IgD-negative memory B cell (primary cell): ENCODE measurements at regions not wholly inside any gene's neighbourhood (a gene's known extent, or its start where the extent isn't known, plus 50 kb on each side); places are given as distances from the start of the nearest gene placed in this dataset.
A peak's percentile ranks its signal among the peaks of the same experiment; 100 is the strongest.

Experiments used
- H3K27ac Mint-ChIP-seq, 3 donors: one replicate each; pipeline ENCODE4 v1.8.0; 2020 to 2022; ENCODE audit warnings: mild to moderate bottlenecking in 3 of 3, mixed read lengths in 3 of 3, moderate library complexity in 1 of 3
- H3K27me3 Mint-ChIP-seq: one replicate; pipeline ENCODE4 v1.8.0; 2021; ENCODE audit warnings: mixed read lengths
- H3K36me3 Mint-ChIP-seq: one replicate; pipeline ENCODE4 v1.8.0; 2020; ENCODE audit warnings: mild to moderate bottlenecking, mixed read lengths
- H3K4me1 Mint-ChIP-seq, 3 donors: one replicate each; pipeline ENCODE4 v1.8.0; 2020 to 2022; ENCODE audit warnings: mixed read lengths in 3 of 3, mild to moderate bottlenecking in 1 of 3
- H3K4me3 Mint-ChIP-seq, 4 donors: one replicate each; pipeline ENCODE4 v1.8.0; 2020 to 2022; ENCODE audit warnings: mild to moderate bottlenecking in 4 of 4, mixed read lengths in 4 of 4, moderate library complexity in 3 of 4
- H3K9me3 Mint-ChIP-seq, 3 donors: one replicate each; pipeline ENCODE4 v1.8.0; 2020 to 2021; ENCODE audit warnings: mixed read lengths in 3 of 3, mild to moderate bottlenecking in 1 of 3

DNA sequence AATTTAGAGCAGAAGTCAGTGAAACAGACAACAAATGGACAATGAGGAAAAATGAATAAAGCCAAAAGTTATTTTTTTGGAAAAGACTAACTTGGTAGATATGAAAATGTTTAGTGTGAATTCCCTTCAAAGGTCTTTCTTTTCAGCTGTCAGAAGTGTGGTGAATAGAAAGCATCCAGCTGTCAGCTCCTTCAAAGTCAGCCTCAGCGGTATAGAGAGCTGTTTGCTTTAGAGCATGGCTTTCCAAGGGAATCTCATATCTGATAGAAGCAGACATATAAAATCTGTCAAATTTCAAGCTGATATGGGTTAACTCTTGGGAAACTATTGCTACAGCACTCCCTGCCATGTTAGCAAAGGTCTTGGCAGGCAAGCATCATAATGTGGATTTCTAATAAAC, 309.3 kb downstream of the CASP12 start:
- Mint-ChIP-seq H3K4me1 (no peaks in the 10 kb centered on the region), H3K4me3 (no peak overlapping the region), H3K27ac (no peak overlapping the region), H3K36me3 (no peaks in the 10 kb centered on the region), H3K27me3 (peaks cover 5% of the 10 kb centered on the region), H3K9me3 (no peaks in the 10 kb centered on the region)

GRCh38 chr11:104588446-104588845, 309.8 kb downstream of the CASP12 start:
- H3K27me3 Mint-ChIP-seq = peaks cover 6% of the 10 kb centered on the region
- no peak overlapping the region for H3K27ac Mint-ChIP-seq
- no peaks in the 10 kb centered on the region for H3K4me1 Mint-ChIP-seq
- H3K9me3 Mint-ChIP-seq = no peaks in the 10 kb centered on the region
- no peaks in the 10 kb centered on the region for H3K36me3 Mint-ChIP-seq
- no peak overlapping the region for H3K4me3 Mint-ChIP-seq

GRCh38 chr11:104584823-104585222, 313.4 kb downstream of the CASP12 start:
- no peaks in the 10 kb centered on the region for H3K9me3 Mint-ChIP-seq
- H3K4me3 Mint-ChIP-seq = no peak overlapping the region
- peaks cover 2% of the 10 kb centered on the region for H3K36me3 Mint-ChIP-seq
- H3K4me1 Mint-ChIP-seq = peaks cover 0 to 2% (median 0%) of the 10 kb centered on the region in 3 donors
- H3K27ac Mint-ChIP-seq = peak overlapping the region in 1 of 3 donors; percentile 71
- H3K27me3 Mint-ChIP-seq = peaks cover 7% of the 10 kb centered on the region

- H3K27ac Mint-ChIP-seq = no peak overlapping the region
- H3K27me3 Mint-ChIP-seq = peaks cover 7% of the 10 kb centered on the region
- no peaks in the 10 kb centered on the region for H3K9me3 Mint-ChIP-seq
- peaks cover 2% of the 10 kb centered on the region for H3K36me3 Mint-ChIP-seq
- H3K4me3 Mint-ChIP-seq = no peak overlapping the region
- H3K4me1 Mint-ChIP-seq = peaks cover 0 to 2% (median 0%) of the 10 kb centered on the region in 3 donors
Measured at GRCh38 chr11:104583857-104584256, 314.4 kb downstream of the CASP12 start.

- H3K27ac Mint-ChIP-seq = no peak overlapping the region
- H3K4me1 Mint-ChIP-seq = peaks cover 0 to 2% (median 0%) of the 10 kb centered on the region in 3 donors
- no peak overlapping the region for H3K4me3 Mint-ChIP-seq
- peaks cover 0 to 2% (median 0%) of the 10 kb centered on the region in 3 donors for H3K9me3 Mint-ChIP-seq
- peaks cover 2% of the 10 kb centered on the region for H3K36me3 Mint-ChIP-seq
- H3K27me3 Mint-ChIP-seq = peaks cover 7% of the 10 kb centered on the region
Measured at GRCh38 chr11:104582431-104582830, 315.8 kb downstream of the CASP12 start.

GRCh38 chr11:104581246-104581980, 316.8 kb downstream of the CASP12 start:
- H3K4me1 Mint-ChIP-seq = peaks cover 0 to 2% (median 0%) of the 10 kb centered on the region in 3 donors
- peaks cover 2% of the 10 kb centered on the region for H3K36me3 Mint-ChIP-seq
- peaks cover 0 to 2% (median 0%) of the 10 kb centered on the region in 3 donors for H3K9me3 Mint-ChIP-seq
- H3K4me3 Mint-ChIP-seq = no peak overlapping the region
- H3K27ac Mint-ChIP-seq = no peak overlapping the region
- peaks cover 7% of the 10 kb centered on the region for H3K27me3 Mint-ChIP-seq

DNA sequence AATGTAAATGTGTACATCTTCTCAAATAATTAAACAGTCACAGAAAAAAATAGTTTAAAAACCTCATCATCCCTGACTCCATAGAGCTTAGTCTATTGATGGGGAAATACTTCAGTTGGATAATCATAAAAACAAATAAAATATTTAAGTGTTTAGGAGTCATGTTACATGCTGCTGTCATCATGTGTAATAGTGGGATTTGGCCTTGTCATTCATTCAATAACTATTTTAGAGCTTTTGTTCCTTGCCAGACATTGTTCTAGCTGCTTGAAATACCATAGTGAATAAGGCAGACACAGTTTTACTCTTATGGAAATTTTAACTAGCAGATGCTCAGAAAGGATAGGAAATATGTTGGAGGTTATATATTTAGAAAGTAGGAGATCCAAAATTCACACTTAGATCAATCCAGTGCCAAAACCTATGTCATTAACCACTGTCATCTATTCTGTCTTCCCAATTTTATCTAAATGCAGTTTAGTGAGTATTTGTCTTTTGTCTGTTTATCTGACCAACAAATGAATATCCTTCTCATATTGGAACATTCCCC, 324.7 kb downstream of the CASP12 start:
- no peak overlapping the region for H3K4me3 Mint-ChIP-seq
- no peaks in the 10 kb centered on the region for H3K4me1 Mint-ChIP-seq
- H3K9me3 Mint-ChIP-seq = peaks cover 4 to 6% (median 6%) of the 10 kb centered on the region in 3 donors
- H3K27ac Mint-ChIP-seq = no peak overlapping the region
- H3K27me3 Mint-ChIP-seq = no peaks in the 10 kb centered on the region
- H3K36me3 Mint-ChIP-seq = no peaks in the 10 kb centered on the region

GRCh38 chr11:104572279-104572678, 326.0 kb downstream of the CASP12 start:
- Mint-ChIP-seq H3K36me3 (no peaks in the 10 kb centered on the region), H3K4me1 (no peaks in the 10 kb centered on the region), H3K27me3 (no peaks in the 10 kb centered on the region), H3K9me3 (peaks cover 4 to 6% (median 4%) of the 10 kb centered on the region in 3 donors), H3K4me3 (no peak overlapping the region), H3K27ac (no peak overlapping the region)

DNA sequence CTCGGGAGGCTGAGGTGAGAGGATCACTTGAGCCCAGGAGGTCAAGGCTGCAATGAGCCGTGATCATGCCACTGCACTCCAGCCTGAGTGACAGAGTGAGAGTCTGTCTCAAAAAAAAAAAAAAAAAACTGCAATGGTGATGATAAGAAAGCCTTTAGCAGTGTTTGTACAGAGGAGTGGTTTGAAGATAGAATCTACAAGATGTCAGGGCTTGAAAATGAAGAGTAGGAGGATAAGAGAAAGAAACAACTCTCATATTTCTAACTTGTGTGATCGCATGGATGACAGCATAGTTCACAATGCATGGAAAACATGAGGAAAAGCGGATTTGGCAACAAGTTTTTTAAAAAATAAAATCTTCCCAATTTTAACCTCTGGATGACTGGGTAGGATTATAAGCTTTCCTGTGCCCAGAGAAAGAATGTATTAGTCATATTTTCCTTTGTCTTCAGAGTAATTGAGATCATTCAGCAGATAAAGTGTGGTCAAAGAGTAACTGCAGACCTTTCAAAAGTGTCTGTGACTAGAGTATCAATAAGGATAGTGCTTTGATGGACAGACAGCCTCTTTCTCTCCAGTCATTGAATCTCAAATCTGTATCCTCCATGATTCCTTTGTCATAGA, 328.1 kb downstream of the CASP12 start:
- Mint-ChIP-seq H3K9me3 (peaks cover 1 to 6% (median 6%) of the 10 kb centered on the region in 3 donors), H3K4me1 (no peaks in the 10 kb centered on the region)

DNA sequence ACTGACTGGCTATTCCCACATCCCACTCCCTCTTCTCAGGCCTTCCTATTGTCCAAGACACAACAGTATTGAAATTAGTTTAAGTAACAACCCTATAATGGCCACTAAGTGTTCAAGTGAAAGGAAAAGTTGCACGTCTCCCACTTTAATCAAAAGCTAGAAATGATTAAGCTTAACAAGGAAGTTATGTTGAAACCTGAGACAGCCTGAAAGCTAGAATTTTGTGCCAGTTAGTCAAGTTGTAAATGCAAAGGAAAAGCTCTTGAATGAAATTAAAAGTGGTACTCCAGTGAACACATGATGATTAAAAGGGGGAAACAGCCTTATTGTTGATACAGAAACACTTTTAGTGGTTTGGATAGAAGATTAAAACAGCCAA, 332.7 kb downstream of the CASP12 start:
- no peak overlapping the region for H3K27ac Mint-ChIP-seq
- H3K27me3 Mint-ChIP-seq = no peaks in the 10 kb centered on the region
- no peak overlapping the region for H3K4me3 Mint-ChIP-seq
- no peaks in the 10 kb centered on the region for H3K4me1 Mint-ChIP-seq
- no peaks in the 10 kb centered on the region for H3K36me3 Mint-ChIP-seq
- H3K9me3 Mint-ChIP-seq = peaks cover 0 to 3% (median 0%) of the 10 kb centered on the region in 3 donors

More for the DNA sequence above, 328.1 kb downstream of the CASP12 start:
- Mint-ChIP-seq H3K27me3 (no peaks in the 10 kb centered on the region), H3K27ac (no peak overlapping the region), H3K4me3 (no peak overlapping the region), H3K36me3 (no peaks in the 10 kb centered on the region)

DNA sequence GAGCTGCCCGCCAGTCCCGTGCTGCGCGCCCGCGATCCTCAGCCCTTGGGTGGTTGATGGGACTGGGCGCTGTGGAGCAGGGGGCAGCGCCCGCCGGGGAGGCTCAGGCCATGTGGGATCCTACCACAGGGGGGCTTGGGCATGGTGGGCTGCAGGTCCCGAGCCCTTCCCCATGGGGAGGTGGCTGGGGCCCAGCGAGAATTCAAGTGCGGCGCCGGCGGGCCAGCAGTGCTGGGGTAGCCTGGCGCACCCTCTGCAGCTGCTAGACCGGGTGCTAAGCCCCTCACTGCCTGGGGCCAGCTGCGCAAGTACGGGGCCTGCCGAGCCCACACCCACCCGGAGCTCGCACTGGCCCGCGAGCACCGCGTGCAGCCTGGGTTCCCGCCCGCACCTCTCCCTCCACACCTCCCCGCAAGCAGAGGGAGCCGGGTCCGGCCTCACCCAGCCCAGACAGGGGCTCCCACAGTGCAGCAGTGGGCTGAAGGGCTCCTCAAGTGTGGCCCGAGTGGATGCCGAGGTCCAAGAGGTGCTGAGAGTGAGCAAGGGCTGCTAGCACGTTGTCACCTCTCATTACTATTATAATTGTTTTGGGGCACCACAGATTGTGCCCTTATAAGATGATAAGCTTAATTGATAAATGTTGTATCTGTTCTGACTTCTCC, 333.2 kb downstream of the CASP12 start:
- Mint-ChIP-seq H3K4me1 (no peaks in the 10 kb centered on the region), H3K4me3 (no peak overlapping the region), H3K27me3 (no peaks in the 10 kb centered on the region), H3K27ac (no peak overlapping the region), H3K36me3 (no peaks in the 10 kb centered on the region), H3K9me3 (peaks cover 0 to 3% (median 0%) of the 10 kb centered on the region in 3 donors)

DNA sequence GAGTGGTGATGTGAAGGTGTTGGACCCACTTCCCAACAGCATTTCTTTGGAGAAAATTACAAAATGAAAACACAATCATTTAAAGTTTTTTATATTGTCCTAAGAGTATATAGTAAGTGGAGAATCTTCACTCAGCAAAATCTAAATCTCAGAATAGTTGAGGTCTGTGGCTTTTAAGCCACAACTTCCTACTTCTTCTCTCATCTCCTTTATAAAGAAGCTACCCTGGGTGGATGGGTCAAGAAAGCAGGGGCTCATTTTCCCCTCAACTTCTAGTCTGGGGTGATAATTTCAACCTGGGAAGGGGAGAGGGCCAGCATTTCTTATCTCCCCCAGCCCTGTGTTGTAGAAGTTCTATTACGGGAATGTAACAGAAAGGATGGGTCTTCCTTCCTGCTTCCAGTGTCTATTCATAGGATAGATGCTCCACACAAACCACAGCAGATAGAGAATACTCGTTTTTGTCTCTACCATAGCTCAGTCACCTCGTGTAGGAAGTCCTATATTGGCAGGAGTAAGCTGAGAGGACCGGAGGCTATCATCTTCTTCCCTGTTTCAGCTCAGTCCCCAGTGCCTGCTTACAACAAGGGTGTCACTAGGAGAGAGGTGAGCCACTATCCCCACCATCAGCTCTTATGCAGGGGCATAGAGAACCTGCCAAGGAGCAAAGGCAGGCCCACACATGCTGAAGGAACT, 341.5 kb downstream of the CASP12 start:
- no peaks in the 10 kb centered on the region for H3K9me3 Mint-ChIP-seq
- peaks cover 3% of the 10 kb centered on the region for H3K36me3 Mint-ChIP-seq
- H3K4me3 Mint-ChIP-seq = no peak overlapping the region
- H3K4me1 Mint-ChIP-seq = no peaks in the 10 kb centered on the region
- H3K27me3 Mint-ChIP-seq = peaks cover 5% of the 10 kb centered on the region
- H3K27ac Mint-ChIP-seq = no peak overlapping the region

- Mint-ChIP-seq H3K27ac (no peak overlapping the region), H3K4me1 (no peaks in the 10 kb centered on the region), H3K4me3 (no peak overlapping the region), H3K36me3 (no peaks in the 10 kb centered on the region), H3K27me3 (no peaks in the 10 kb centered on the region), H3K9me3 (no peaks in the 10 kb centered on the region)
Measured at GRCh38 chr11:104549019-104549418, 349.2 kb downstream of the CASP12 start.

- H3K4me1 Mint-ChIP-seq = no peaks in the 10 kb centered on the region
- no peaks in the 10 kb centered on the region for H3K36me3 Mint-ChIP-seq
- no peak overlapping the region for H3K4me3 Mint-ChIP-seq
- no peak overlapping the region for H3K27ac Mint-ChIP-seq
- H3K27me3 Mint-ChIP-seq = no peaks in the 10 kb centered on the region
- no peaks in the 10 kb centered on the region for H3K9me3 Mint-ChIP-seq
Measured at GRCh38 chr11:104547996-104548661, 350.1 kb downstream of the CASP12 start.
